ENCODE measurements at regions not wholly inside any gene's neighbourhood (a gene's known extent, or its start where the extent isn't known, plus 50 kb on each side); places are given as distances from the start of the nearest gene placed in this dataset.

- Histone ChIP-seq H2BK15ac (replicated peaks; ENCODE audit: low read depth) (no peak overlapping the region), H3K4ac (ENCODE audit: low read depth, low read length) (no peak overlapping the region), H2BK120ac (ENCODE audit: low read depth, low read length) (no peak overlapping the region), H3K4me3 (ENCODE audit: low read length) (no peak overlapping the region), H2BK5ac (ENCODE audit: low read length) (no peak overlapping the region), H3K79me1 (ENCODE audit: low read length) (no peaks in the 10 kb centered on the region), H3K27ac (ENCODE audit: low read depth, low read length) (no peak overlapping the region), H3K27me3 (ENCODE audit: insufficient read depth, low read length, poor library complexity) (no peaks in the 10 kb centered on the region), H3K4me2 (ENCODE audit: low read length) (no peak overlapping the region), H4K5ac (ENCODE audit: low read length) (no peak overlapping the region), H2AK5ac (ENCODE audit: low read length) (no peak overlapping the region), H3K79me2 (ENCODE audit: control insufficient read depth, insufficient read depth, low read length) (no peaks in the 10 kb centered on the region), H3K23ac (ENCODE audit: low read length) (no peak overlapping the region), H3K4me1 (ENCODE audit: control insufficient read depth, low read depth, low read length) (no peaks in the 10 kb centered on the region), H3K18ac (ENCODE audit: low read length) (no peak overlapping the region), H3K36me3 (ENCODE audit: control insufficient read depth, insufficient read depth, low read length) (no peaks in the 10 kb centered on the region), H4K8ac (ENCODE audit: low read depth, low read length) (no peak overlapping the region), H3K9ac (ENCODE audit: low read length) (no peak overlapping the region), H3K56ac (ENCODE audit: low read length) (no peak overlapping the region)
- WGBS (ENCODE audit: extremely low coverage, insufficient coverage, low lambda C conversion rate), result no CpG with 5 or more reads among the region's 5 CpGs
- DNase-seq, result no peak
Observed at GRCh38 chr3:147118611-147119010, 287.7 kb downstream of the ZIC4 start.

DNA sequence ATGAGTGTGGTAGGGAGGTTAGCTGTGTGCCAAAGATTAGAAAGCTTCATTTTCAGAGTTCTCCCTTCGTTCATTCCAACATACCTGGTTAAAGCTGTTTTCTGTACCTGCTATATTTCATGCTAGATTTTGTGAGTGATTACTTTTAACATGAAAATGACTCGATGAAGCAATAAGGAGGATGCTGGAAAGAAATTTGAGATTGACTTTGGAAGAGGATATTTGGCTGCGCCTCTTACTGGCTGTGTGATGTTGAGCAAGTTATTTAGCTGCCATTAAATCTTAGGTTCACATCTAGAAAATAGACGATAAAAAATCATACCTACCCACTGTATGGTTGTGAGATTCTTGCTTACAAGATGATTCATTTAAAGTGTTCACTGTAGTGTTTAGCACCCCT lies 288.7 kb downstream of the ZIC4 start:
- Histone ChIP-seq H3K56ac (ENCODE audit: low read length) (no peak overlapping the region), H3K79me2 (ENCODE audit: control insufficient read depth, insufficient read depth, low read length) (no peaks in the 10 kb centered on the region), H3K4ac (ENCODE audit: low read depth, low read length) (no peak overlapping the region), H3K23ac (ENCODE audit: low read length) (no peak overlapping the region), H3K4me2 (ENCODE audit: low read length) (no peak overlapping the region), H3K18ac (ENCODE audit: low read length) (no peak overlapping the region), H3K36me3 (ENCODE audit: control insufficient read depth, insufficient read depth, low read length) (no peaks in the 10 kb centered on the region), H2BK5ac (ENCODE audit: low read length) (no peak overlapping the region), H3K4me3 (ENCODE audit: low read length) (no peak overlapping the region), H3K4me1 (ENCODE audit: control insufficient read depth, low read depth, low read length) (no peaks in the 10 kb centered on the region), H2BK15ac (replicated peaks; ENCODE audit: low read depth) (no peak overlapping the region), H2BK120ac (ENCODE audit: low read depth, low read length) (no peak overlapping the region), H3K79me1 (ENCODE audit: low read length) (no peaks in the 10 kb centered on the region), H2AK5ac (ENCODE audit: low read length) (no peak overlapping the region), H3K27me3 (ENCODE audit: insufficient read depth, low read length, poor library complexity) (no peaks in the 10 kb centered on the region), H3K9ac (ENCODE audit: low read length) (no peak overlapping the region), H3K27ac (ENCODE audit: low read depth, low read length) (no peak overlapping the region), H4K8ac (ENCODE audit: low read depth, low read length) (no peak overlapping the region), H4K5ac (ENCODE audit: low read length) (no peak overlapping the region)
- WGBS (ENCODE audit: extremely low coverage, insufficient coverage, low lambda C conversion rate), result no CpG with 5 or more reads among the region's 4 CpGs
- DNase-seq, result no peak

DNA sequence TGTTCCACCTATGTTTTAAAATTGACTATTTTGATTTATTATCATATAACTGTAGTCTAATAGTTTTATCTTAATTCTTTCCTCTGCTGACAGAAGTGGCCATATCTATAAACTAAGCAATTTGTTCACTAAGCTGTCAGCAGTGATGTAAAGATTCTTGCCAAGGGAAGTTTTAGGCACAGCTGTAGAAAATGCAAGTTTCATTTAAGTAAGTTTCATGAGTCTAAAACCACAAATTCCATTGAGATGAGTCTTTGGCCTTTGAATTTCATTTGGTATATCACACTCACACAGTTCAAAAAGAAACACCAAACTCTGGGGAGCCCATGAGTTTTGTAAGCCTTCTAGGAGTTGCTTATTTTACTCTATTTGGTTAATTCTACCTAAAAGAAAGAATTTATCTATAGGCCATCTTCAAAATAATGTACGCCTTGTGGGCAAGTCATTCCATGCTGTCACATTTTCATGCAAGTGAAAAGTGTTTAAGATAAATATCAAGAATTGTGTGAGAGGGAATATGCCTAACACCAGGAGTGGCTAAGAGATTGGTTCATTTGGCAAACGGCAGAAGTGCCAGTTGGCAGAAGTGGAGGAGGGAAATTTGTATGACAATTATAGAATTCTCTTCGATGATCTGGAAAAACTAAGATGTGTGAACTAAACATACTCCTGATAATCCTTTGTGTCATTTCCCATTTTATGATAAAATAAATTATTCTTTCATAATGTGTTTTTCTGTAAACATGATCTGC lies 292.9 kb downstream of the ZIC4 start:
- H4K8ac ChIP-seq (ENCODE audit: low read depth, low read length), result no peak overlapping the region
- H3K23ac ChIP-seq (ENCODE audit: low read length), result no peak overlapping the region
- no CpG with 5 or more reads among the region's 3 CpGs for WGBS (ENCODE audit: extremely low coverage, insufficient coverage, low lambda C conversion rate)
- H3K4me2 ChIP-seq (ENCODE audit: low read length), result no peak overlapping the region
- H3K56ac ChIP-seq (ENCODE audit: low read length), result no peak overlapping the region
- no peak overlapping the region for H4K5ac ChIP-seq (ENCODE audit: low read length)
- no peak overlapping the region for H3K4me3 ChIP-seq (ENCODE audit: low read length)
- DNase-seq, result peak; percentile 49
- H2BK15ac ChIP-seq (replicated peaks; ENCODE audit: low read depth), result no peak overlapping the region
- no peak overlapping the region for H2BK5ac ChIP-seq (ENCODE audit: low read length)
- H3K18ac ChIP-seq (ENCODE audit: low read length), result no peak overlapping the region
- no peak overlapping the region for H2BK120ac ChIP-seq (ENCODE audit: low read depth, low read length)
- no peaks in the 10 kb centered on the region for H3K36me3 ChIP-seq (ENCODE audit: control insufficient read depth, insufficient read depth, low read length)
- no peaks in the 10 kb centered on the region for H3K4me1 ChIP-seq (ENCODE audit: control insufficient read depth, low read depth, low read length)
- H3K27ac ChIP-seq (ENCODE audit: low read depth, low read length), result no peak overlapping the region
- no peak overlapping the region for H3K4ac ChIP-seq (ENCODE audit: low read depth, low read length)
- H3K27me3 ChIP-seq (ENCODE audit: insufficient read depth, low read length, poor library complexity), result no peaks in the 10 kb centered on the region
- no peak overlapping the region for H2AK5ac ChIP-seq (ENCODE audit: low read length)
- H3K9ac ChIP-seq (ENCODE audit: low read length), result no peak overlapping the region
- no peaks in the 10 kb centered on the region for H3K79me1 ChIP-seq (ENCODE audit: low read length)
- no peaks in the 10 kb centered on the region for H3K79me2 ChIP-seq (ENCODE audit: control insufficient read depth, insufficient read depth, low read length)

DNA sequence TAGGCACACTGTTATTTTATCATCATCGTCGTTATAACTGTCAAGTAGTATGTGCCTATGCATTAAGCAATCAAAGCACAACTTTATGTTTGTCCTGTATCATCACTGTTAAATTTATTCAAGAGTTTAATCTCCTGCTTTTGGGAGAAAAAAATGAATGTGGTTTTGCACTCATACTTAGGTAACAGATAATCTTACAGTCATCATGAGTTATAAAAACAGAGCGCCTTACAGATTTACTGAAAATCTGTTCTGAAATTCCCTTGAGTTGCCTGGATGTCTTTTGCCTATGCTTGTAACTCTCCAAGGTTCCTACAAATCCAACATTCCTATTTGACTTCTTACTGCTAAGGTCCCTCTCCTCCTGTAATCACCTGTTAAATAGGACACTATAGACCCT lies 307.3 kb downstream of the ZIC4 start:
- no peaks in the 10 kb centered on the region for H3K4me1 ChIP-seq (ENCODE audit: control insufficient read depth, low read depth, low read length)
- no peak overlapping the region for H4K5ac ChIP-seq (ENCODE audit: low read length)
- H3K23ac ChIP-seq (ENCODE audit: low read length), result no peak overlapping the region
- H4K8ac ChIP-seq (ENCODE audit: low read depth, low read length), result no peak overlapping the region
- no CpG with 5 or more reads among the region's 3 CpGs for WGBS (ENCODE audit: extremely low coverage, insufficient coverage, low lambda C conversion rate)
- no peak overlapping the region for H3K4ac ChIP-seq (ENCODE audit: low read depth, low read length)
- no peaks in the 10 kb centered on the region for H3K27me3 ChIP-seq (ENCODE audit: insufficient read depth, low read length, poor library complexity)
- no peak overlapping the region for H3K18ac ChIP-seq (ENCODE audit: low read length)
- no peak overlapping the region for H3K4me3 ChIP-seq (ENCODE audit: low read length)
- no peak overlapping the region for H2AK5ac ChIP-seq (ENCODE audit: low read length)
- H2BK5ac ChIP-seq (ENCODE audit: low read length), result no peak overlapping the region
- no peaks in the 10 kb centered on the region for H3K79me1 ChIP-seq (ENCODE audit: low read length)
- H3K36me3 ChIP-seq (ENCODE audit: control insufficient read depth, insufficient read depth, low read length), result no peaks in the 10 kb centered on the region
- no peak overlapping the region for H3K27ac ChIP-seq (ENCODE audit: low read depth, low read length)
- H3K9ac ChIP-seq (ENCODE audit: low read length), result no peak overlapping the region
- H2BK15ac ChIP-seq (replicated peaks; ENCODE audit: low read depth), result no peak overlapping the region
- no peak overlapping the region for H3K4me2 ChIP-seq (ENCODE audit: low read length)
- no peaks in the 10 kb centered on the region for H3K79me2 ChIP-seq (ENCODE audit: control insufficient read depth, insufficient read depth, low read length)
- no peak overlapping the region for H2BK120ac ChIP-seq (ENCODE audit: low read depth, low read length)
- no peak for DNase-seq
- H3K56ac ChIP-seq (ENCODE audit: low read length), result no peak overlapping the region

GRCh38 chr3:147090461-147090860 lies 315.9 kb downstream of the ZIC4 start:
- WGBS (ENCODE audit: extremely low coverage, insufficient coverage, low lambda C conversion rate), result no CpG with 5 or more reads among the region's 2 CpGs
- Histone ChIP-seq H3K4me3 (ENCODE audit: low read length) (no peak overlapping the region), H2AK5ac (ENCODE audit: low read length) (no peak overlapping the region), H2BK15ac (replicated peaks; ENCODE audit: low read depth) (no peak overlapping the region), H3K79me1 (ENCODE audit: low read length) (no peaks in the 10 kb centered on the region), H2BK120ac (ENCODE audit: low read depth, low read length) (no peak overlapping the region), H2BK5ac (ENCODE audit: low read length) (no peak overlapping the region), H3K27ac (ENCODE audit: low read depth, low read length) (no peak overlapping the region), H3K9ac (ENCODE audit: low read length) (no peak overlapping the region), H3K4me2 (ENCODE audit: low read length) (no peak overlapping the region), H4K8ac (ENCODE audit: low read depth, low read length) (no peak overlapping the region), H4K5ac (ENCODE audit: low read length) (no peak overlapping the region), H3K27me3 (ENCODE audit: insufficient read depth, low read length, poor library complexity) (no peaks in the 10 kb centered on the region), H3K36me3 (ENCODE audit: control insufficient read depth, insufficient read depth, low read length) (no peaks in the 10 kb centered on the region), H3K4ac (ENCODE audit: low read depth, low read length) (no peak overlapping the region), H3K56ac (ENCODE audit: low read length) (no peak overlapping the region), H3K23ac (ENCODE audit: low read length) (no peak overlapping the region), H3K4me1 (ENCODE audit: control insufficient read depth, low read depth, low read length) (no peaks in the 10 kb centered on the region), H3K18ac (ENCODE audit: low read length) (no peak overlapping the region), H3K79me2 (ENCODE audit: control insufficient read depth, insufficient read depth, low read length) (no peaks in the 10 kb centered on the region)
- no peak for DNase-seq

DNA sequence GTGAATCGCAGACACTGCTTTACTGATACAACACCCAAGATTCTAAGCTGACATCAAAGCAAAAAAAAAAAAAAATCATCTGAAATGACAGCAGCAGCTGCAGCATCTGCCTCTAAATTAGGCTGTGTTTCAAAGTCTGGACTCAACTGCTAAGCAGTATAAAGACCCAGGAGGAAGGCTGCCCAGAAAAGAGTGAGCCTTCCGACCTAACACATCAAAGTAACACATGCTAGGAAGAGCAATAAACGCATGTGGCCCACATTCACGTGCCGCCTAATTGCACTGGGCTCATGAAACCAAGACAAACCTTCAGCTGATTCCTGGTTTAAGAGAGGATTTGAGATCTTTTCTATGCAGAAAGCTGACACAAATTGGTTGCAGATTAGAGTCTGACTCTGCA lies 317.1 kb downstream of the ZIC4 start:
- WGBS (ENCODE audit: extremely low coverage, insufficient coverage, low lambda C conversion rate), result no CpG with 5 or more reads among the region's 5 CpGs

More for the DNA sequence above, 317.1 kb downstream of the ZIC4 start:
- H3K79me2 ChIP-seq (ENCODE audit: control insufficient read depth, insufficient read depth, low read length), result no peaks in the 10 kb centered on the region
- no peak overlapping the region for H3K18ac ChIP-seq (ENCODE audit: low read length)
- H3K56ac ChIP-seq (ENCODE audit: low read length), result no peak overlapping the region
- no peak overlapping the region for H3K27ac ChIP-seq (ENCODE audit: low read depth, low read length)
- no peak overlapping the region for H3K9ac ChIP-seq (ENCODE audit: low read length)
- H2BK5ac ChIP-seq (ENCODE audit: low read length), result no peak overlapping the region
- no peak overlapping the region for H4K5ac ChIP-seq (ENCODE audit: low read length)
- no peaks in the 10 kb centered on the region for H3K27me3 ChIP-seq (ENCODE audit: insufficient read depth, low read length, poor library complexity)
- H3K4me2 ChIP-seq (ENCODE audit: low read length), result no peak overlapping the region
- H2BK120ac ChIP-seq (ENCODE audit: low read depth, low read length), result no peak overlapping the region
- H3K4me3 ChIP-seq (ENCODE audit: low read length), result no peak overlapping the region
- H3K4me1 ChIP-seq (ENCODE audit: control insufficient read depth, low read depth, low read length), result no peaks in the 10 kb centered on the region
- no peak overlapping the region for H3K4ac ChIP-seq (ENCODE audit: low read depth, low read length)
- no peak overlapping the region for H4K8ac ChIP-seq (ENCODE audit: low read depth, low read length)
- H2AK5ac ChIP-seq (ENCODE audit: low read length), result no peak overlapping the region
- no peak overlapping the region for H3K23ac ChIP-seq (ENCODE audit: low read length)
- no peak for DNase-seq
- no peak overlapping the region for H2BK15ac ChIP-seq (replicated peaks; ENCODE audit: low read depth)
- no peaks in the 10 kb centered on the region for H3K36me3 ChIP-seq (ENCODE audit: control insufficient read depth, insufficient read depth, low read length)
- no peaks in the 10 kb centered on the region for H3K79me1 ChIP-seq (ENCODE audit: low read length)

All from mesendoderm (in vitro differentiated cells).